PC-9 (cell line): ENCODE measurements at regions not wholly inside any gene's neighbourhood (a gene's known extent, or its start where the extent isn't known, plus 50 kb on each side); places are given as distances from the start of the nearest gene placed in this dataset.

Experiments used
- CTCF ChIP-seq: fragments of 200-600 bp; sonication (generic); conservative IDR thresholded peaks from 2 replicates; pipeline ENCODE4 v1.6.1; 2017; ENCODE audit warnings: mixed run types, antibody characterized with exemption, mild to moderate bottlenecking, moderate library complexity
- EZH2 ChIP-seq: fragments of 200-600 bp; sonication (generic); IDR thresholded peaks from 2 replicates; pipeline ENCODE4 v1.8.0; 2017; ENCODE audit warnings: antibody characterized with exemption, low read depth

- no peak for TF ChIP-seq CTCF
- TF ChIP-seq EZH2, result no peak
Observed at GRCh38 chr16:54425068-54425467, 138.5 kb upstream of the IRX3 start.
